Liver (tissue), 8 donors: ENCODE measurements at regions not wholly inside any gene's neighbourhood (a gene's known extent, or its start where the extent isn't known, plus 50 kb on each side); places are given as distances from the start of the nearest gene placed in this dataset.
A peak's percentile ranks its signal among the peaks of the same experiment; 100 is the strongest.

Experiments
- DNase-seq: peaks from one replicate; pipeline ENCODE4 v3.0.0-alpha.2; 2017; ENCODE audit warnings: low spot score
- H3K27ac ChIP-seq, 2 donors: one replicate each; pipeline ENCODE4 v1.7.0; 2013; ENCODE audit warnings: inconsistent platforms in 2 of 2, low read length in 2 of 2, control low read depth in 1 of 2, low read depth in 1 of 2, mild to moderate bottlenecking in 1 of 2
- H3K27me3 ChIP-seq, 4 donors: one replicate each; pipeline versions ENCODE4 v1.6.1 to v1.7.0; 2013; ENCODE audit warnings: low read length in 3 of 4, inconsistent platforms in 1 of 4, mild to moderate bottlenecking in 1 of 4, moderate library complexity in 1 of 4; ENCODE audit not compliant: control insufficient read depth in 4 of 4, insufficient read depth in 4 of 4
- H3K36me3 ChIP-seq, 4 donors: one replicate each; pipeline versions ENCODE4 v1.6.1 to v1.7.0; 2013; ENCODE audit warnings: low read length in 3 of 4, mild to moderate bottlenecking in 3 of 4, low read depth in 1 of 4, moderate library complexity in 1 of 4; ENCODE audit not compliant: control insufficient read depth in 4 of 4, insufficient read depth in 3 of 4
- H3K4me1 ChIP-seq, 4 donors: one replicate each; pipeline versions ENCODE4 v1.6.1 to v1.7.0; 2013; ENCODE audit warnings: low read length in 3 of 4, mild to moderate bottlenecking in 3 of 4, moderate library complexity in 1 of 4; ENCODE audit not compliant: control insufficient read depth in 4 of 4, insufficient read depth in 4 of 4
- H3K4me3 ChIP-seq, 3 donors: one replicate each; pipeline versions ENCODE4 v1.6.1 to v1.7.0; 2013; ENCODE audit warnings: low read length in 3 of 3, control low read depth in 1 of 3, low read depth in 1 of 3, mild to moderate bottlenecking in 1 of 3
- H3K9ac ChIP-seq, 2 donors: one replicate each; pipeline ENCODE4 v1.7.0; 2013; ENCODE audit warnings: low read length in 2 of 2, mild to moderate bottlenecking in 2 of 2, moderate library complexity in 2 of 2, control low read depth in 1 of 2, low read depth in 1 of 2
- H3K9me3 ChIP-seq, 4 donors: one replicate each; pipeline versions ENCODE4 v1.6.1 to v1.7.0; 2013; ENCODE audit warnings: low read length in 3 of 4; ENCODE audit not compliant: control insufficient read depth in 4 of 4
- CTCF ChIP-seq: fragments of 150-350 bp; IDR thresholded peaks from 2 replicates; pipeline ENCODE4 v1.5.1; 2017; ENCODE audit warnings: improper control_type of control experiment, low read depth, low read length; ENCODE audit not compliant: missing input control
- EGR1 ChIP-seq, 2 donors: IDR thresholded peaks; 2 replicates each; pipeline ENCODE4 v1.6.1; 2016 to 2018; ENCODE audit warnings: antibody characterized with exemption in 2 of 2, low read depth in 2 of 2
- FOXA1 ChIP-seq: IDR thresholded peaks from 2 replicates; pipeline ENCODE4 v1.6.1; 2016; ENCODE audit warnings: antibody characterized with exemption
- FOXA2 ChIP-seq: IDR thresholded peaks from 2 replicates; pipeline ENCODE4 v1.6.1; 2016; ENCODE audit warnings: antibody characterized with exemption
- GABPA ChIP-seq, 2 donors: IDR thresholded peaks in 1 of 2; conservative IDR thresholded peaks in 1 of 2; 2 replicates each; pipeline ENCODE4 v1.6.1; 2016; ENCODE audit warnings: antibody characterized with exemption in 2 of 2, mild to moderate bottlenecking in 1 of 2, moderate library complexity in 1 of 2
- HNF4A ChIP-seq, 2 donors: conservative IDR thresholded peaks; 2 replicates each; pipeline ENCODE4 v1.6.1; 2016; ENCODE audit warnings: antibody characterized with exemption in 2 of 2, mild to moderate bottlenecking in 2 of 2
- HNF4G ChIP-seq: IDR thresholded peaks from 2 replicates; pipeline ENCODE4 v1.6.1; 2016; ENCODE audit warnings: antibody characterized with exemption
- JUND ChIP-seq, 2 donors: IDR thresholded peaks; 2 replicates each; pipeline ENCODE4 v1.6.1; 2016; ENCODE audit warnings: antibody characterized with exemption in 2 of 2
- MAX ChIP-seq: IDR thresholded peaks from 2 replicates; pipeline ENCODE4 v1.6.1; 2016; ENCODE audit warnings: antibody characterized with exemption
- NR2F2 ChIP-seq: IDR thresholded peaks from 2 replicates; pipeline ENCODE4 v1.6.1; 2016; ENCODE audit warnings: antibody characterized with exemption
- RXRA ChIP-seq, 2 donors: IDR thresholded peaks; 2 replicates each; pipeline ENCODE4 v1.6.1; 2017 to 2018; ENCODE audit warnings: antibody characterized with exemption in 2 of 2, mild to moderate bottlenecking in 1 of 2
- SP1 ChIP-seq: IDR thresholded peaks from 2 replicates; pipeline ENCODE4 v1.6.1; 2018; ENCODE audit warnings: antibody characterized with exemption, mild to moderate bottlenecking
- TAF1 ChIP-seq: conservative IDR thresholded peaks from 2 replicates; pipeline ENCODE4 v1.6.1; 2016; ENCODE audit warnings: antibody characterized with exemption, mild to moderate bottlenecking
- YY1 ChIP-seq: IDR thresholded peaks from 2 replicates; pipeline ENCODE4 v1.6.1; 2016; ENCODE audit warnings: antibody characterized with exemption, mild to moderate bottlenecking
- ZBTB33 ChIP-seq: IDR thresholded peaks from 2 replicates; pipeline ENCODE4 v1.6.1; 2016; ENCODE audit warnings: antibody characterized with exemption
- WGBS: extraction: QIAGEN DNeasy Blood & Tissue Kit; methylation state at CpG from one replicate; pipeline ENCODE4 v1.1.7; 2013; 5-methylcytosine and 5-hydroxymethylcytosine counted together
- TF ChIP-seq, protein P1 (sequence below): IDR thresholded peaks from 2 replicates; pipeline ENCODE4 v1.6.1; 2016; ENCODE audit warnings: antibody characterized with exemption, mild to moderate bottlenecking
- TF ChIP-seq, protein P2 (sequence below): IDR thresholded peaks from 2 replicates; pipeline ENCODE4 v1.6.1; 2016; ENCODE audit warnings: antibody characterized with exemption
- donor health status: healthy.
- donor health status: healthy.
- donor health status: healthy.
- donor health status: healthy.
- donor health status: healthy.

DNA sequence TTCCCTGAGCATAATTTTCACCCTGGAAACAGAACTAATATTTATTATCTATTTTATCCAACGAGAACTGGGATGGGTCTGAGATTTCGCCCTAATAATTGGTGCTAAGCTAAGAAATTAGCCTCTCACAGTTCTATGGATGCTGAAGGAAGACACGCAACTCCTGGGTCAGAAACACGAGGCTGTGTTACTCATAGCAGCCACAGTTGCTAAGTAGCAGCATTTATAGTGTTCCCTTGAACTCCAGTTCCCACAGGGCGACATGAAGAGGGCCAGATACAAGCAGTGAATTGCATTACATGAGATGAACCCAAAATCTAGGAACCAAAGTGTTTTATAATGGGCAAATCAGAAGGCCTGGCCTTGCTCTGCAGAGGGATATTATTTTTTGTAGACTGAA, 109.8 kb upstream of the AGR3 start:
- Histone ChIP-seq H3K27me3 (no peaks in the 10 kb centered on the region), H3K4me1 (peaks cover 5 to 18% (median 13%) of the 10 kb centered on the region in 4 donors), H3K9ac (no peak overlapping the region), H3K36me3 (no peaks in the 10 kb centered on the region), H3K9me3 (peaks cover 0 to 4% (median 0%) of the 10 kb centered on the region in 4 donors), H3K27ac (no peak overlapping the region), H3K4me3 (no peak overlapping the region)
- no peak for DNase-seq
- WGBS = 93% methylated on average over 5 of the region's 5 CpGs
- TF ChIP-seq RXRA (IDR thresholded peaks at IDR 0.05) = no peak
- TF ChIP-seq, protein P1, sequence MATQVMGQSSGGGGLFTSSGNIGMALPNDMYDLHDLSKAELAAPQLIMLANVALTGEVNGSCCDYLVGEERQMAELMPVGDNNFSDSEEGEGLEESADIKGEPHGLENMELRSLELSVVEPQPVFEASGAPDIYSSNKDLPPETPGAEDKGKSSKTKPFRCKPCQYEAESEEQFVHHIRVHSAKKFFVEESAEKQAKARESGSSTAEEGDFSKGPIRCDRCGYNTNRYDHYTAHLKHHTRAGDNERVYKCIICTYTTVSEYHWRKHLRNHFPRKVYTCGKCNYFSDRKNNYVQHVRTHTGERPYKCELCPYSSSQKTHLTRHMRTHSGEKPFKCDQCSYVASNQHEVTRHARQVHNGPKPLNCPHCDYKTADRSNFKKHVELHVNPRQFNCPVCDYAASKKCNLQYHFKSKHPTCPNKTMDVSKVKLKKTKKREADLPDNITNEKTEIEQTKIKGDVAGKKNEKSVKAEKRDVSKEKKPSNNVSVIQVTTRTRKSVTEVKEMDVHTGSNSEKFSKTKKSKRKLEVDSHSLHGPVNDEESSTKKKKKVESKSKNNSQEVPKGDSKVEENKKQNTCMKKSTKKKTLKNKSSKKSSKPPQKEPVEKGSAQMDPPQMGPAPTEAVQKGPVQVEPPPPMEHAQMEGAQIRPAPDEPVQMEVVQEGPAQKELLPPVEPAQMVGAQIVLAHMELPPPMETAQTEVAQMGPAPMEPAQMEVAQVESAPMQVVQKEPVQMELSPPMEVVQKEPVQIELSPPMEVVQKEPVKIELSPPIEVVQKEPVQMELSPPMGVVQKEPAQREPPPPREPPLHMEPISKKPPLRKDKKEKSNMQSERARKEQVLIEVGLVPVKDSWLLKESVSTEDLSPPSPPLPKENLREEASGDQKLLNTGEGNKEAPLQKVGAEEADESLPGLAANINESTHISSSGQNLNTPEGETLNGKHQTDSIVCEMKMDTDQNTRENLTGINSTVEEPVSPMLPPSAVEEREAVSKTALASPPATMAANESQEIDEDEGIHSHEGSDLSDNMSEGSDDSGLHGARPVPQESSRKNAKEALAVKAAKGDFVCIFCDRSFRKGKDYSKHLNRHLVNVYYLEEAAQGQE = no peak
- no peak for TF ChIP-seq NR2F2
- no peak for TF ChIP-seq FOXA2
- TF ChIP-seq MAX = no peak
- TF ChIP-seq FOXA1 = no peak
- no peak for TF ChIP-seq CTCF
- TF ChIP-seq, protein P2, sequence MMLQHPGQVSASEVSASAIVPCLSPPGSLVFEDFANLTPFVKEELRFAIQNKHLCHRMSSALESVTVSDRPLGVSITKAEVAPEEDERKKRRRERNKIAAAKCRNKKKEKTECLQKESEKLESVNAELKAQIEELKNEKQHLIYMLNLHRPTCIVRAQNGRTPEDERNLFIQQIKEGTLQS = no peak
- TF ChIP-seq HNF4G = no peak
- no peak for TF ChIP-seq YY1
- no peak for TF ChIP-seq SP1
- no peak for TF ChIP-seq EGR1 (IDR thresholded peaks at IDR 0.05; ENCODE audit: low read depth in 2 of 2)
- no peak for TF ChIP-seq HNF4A (conservative IDR thresholded peaks at IDR 0.05)
- TF ChIP-seq TAF1 = no peak

DNA sequence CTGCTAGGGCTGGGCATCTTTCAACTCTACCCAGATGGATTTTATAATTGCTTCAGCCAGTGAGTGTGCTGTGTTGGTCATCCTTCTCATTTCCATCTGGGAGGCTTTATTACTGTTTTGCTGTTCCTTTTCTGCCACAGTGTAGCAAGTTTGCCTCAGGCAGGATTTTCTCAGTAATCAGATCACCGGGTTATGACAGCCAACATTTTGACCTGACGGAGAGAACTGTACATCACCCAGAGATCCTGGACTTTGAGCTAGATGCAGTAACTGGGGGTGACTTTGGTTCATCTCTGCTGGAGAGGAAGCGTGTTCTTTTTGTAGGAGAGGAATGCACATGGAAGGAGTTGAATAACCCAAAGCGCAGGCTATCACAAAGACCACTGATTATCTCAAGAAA, 111.8 kb upstream of the AGR3 start:
- WGBS = 54% methylated on average over 4 of the region's 4 CpGs
- no peak overlapping the region for H3K9ac ChIP-seq
- no peaks in the 10 kb centered on the region for H3K27me3 ChIP-seq
- no peak for DNase-seq
- no peak overlapping the region for H3K4me3 ChIP-seq
- no peak overlapping the region for H3K27ac ChIP-seq
- H3K4me1 ChIP-seq = peaks cover 5 to 18% (median 13%) of the 10 kb centered on the region in 4 donors
- no peaks in the 10 kb centered on the region for H3K36me3 ChIP-seq
- H3K9me3 ChIP-seq = peaks cover 0 to 6% (median 0%) of the 10 kb centered on the region in 4 donors
- TF ChIP-seq GABPA (IDR thresholded peaks at IDR 0.05 in 1 of 2, conservative IDR thresholded peaks at IDR 0.05 in 1 of 2) (no peak), HNF4G (peak; percentile 70), FOXA2 (no peak), CTCF (no peak), ZBTB33 (no peak), YY1 (no peak), SP1 (peak; percentile 69), EGR1 (IDR thresholded peaks at IDR 0.05; ENCODE audit: low read depth in 2 of 2) (no peak), FOXA1 (no peak), JUND (IDR thresholded peaks at IDR 0.05) (no peak), TAF1 (no peak), HNF4A (conservative IDR thresholded peaks at IDR 0.05) (peak; percentile 85 to 91), RXRA (IDR thresholded peaks at IDR 0.05) (peak; percentile 84 to 90), NR2F2 (no peak)
- TF ChIP-seq, protein P2 = no peak
- TF ChIP-seq, protein P1 = peak; percentile 37
